Neural cell (in vitro differentiated cells): ENCODE measurements at regions not wholly inside any gene's neighbourhood (a gene's known extent, or its start where the extent isn't known, plus 50 kb on each side); places are given as distances from the start of the nearest gene placed in this dataset.

Experiments
- EP300 ChIP-seq: fragments of 450-650 bp; conservative IDR thresholded peaks from 2 replicates; pipeline ENCODE4 v1.6.1; 2014; ENCODE audit warnings: antibody characterized with exemption, mild to moderate bottlenecking, moderate library complexity; ENCODE audit not compliant: poor library complexity, severe bottlenecking
- EZH2 ChIP-seq: fragments of 200-600, 300-800 bp; shearing (Covaris generic), sonication (generic); IDR thresholded peaks from 2 replicates; pipeline ENCODE4 v1.6.1; 2014; ENCODE audit warnings: antibody characterized with exemption, low read length, borderline replicate concordance, mild to moderate bottlenecking; ENCODE audit not compliant: insufficient read depth, poor library complexity, severe bottlenecking
- MXI1 ChIP-seq: fragments of 450-650 bp; conservative IDR thresholded peaks from 2 replicates; pipeline ENCODE4 v1.6.1; 2014; ENCODE audit warnings: antibody characterized with exemption, mild to moderate bottlenecking; ENCODE audit not compliant: poor library complexity, severe bottlenecking
- POLR2AphosphoS5 ChIP-seq: IDR thresholded peaks from 2 replicates; pipeline ENCODE4 v1.6.1; 2012
- RAD21 ChIP-seq: fragments of 450-650 bp; conservative IDR thresholded peaks from 2 replicates; pipeline ENCODE4 v1.6.1; 2014; ENCODE audit warnings: antibody characterized with exemption, mild to moderate bottlenecking, moderate library complexity
- REST ChIP-seq: IDR thresholded peaks from 2 replicates; pipeline ENCODE4 v1.6.1; 2012; ENCODE audit warnings: borderline replicate concordance
- SMC3 ChIP-seq: fragments of 450-650 bp; conservative IDR thresholded peaks from 2 replicates; pipeline ENCODE4 v1.6.1; 2014; ENCODE audit warnings: antibody characterized with exemption, mild to moderate bottlenecking, moderate library complexity; ENCODE audit not compliant: poor library complexity
- TAF1 ChIP-seq: IDR thresholded peaks from 2 replicates; pipeline ENCODE4 v1.6.1; 2012; ENCODE audit warnings: low read depth
- TF ChIP-seq, protein P1 (sequence below): fragments of 450-650 bp; IDR thresholded peaks from 2 replicates; pipeline ENCODE4 v1.5.1; 2014; ENCODE audit warnings: antibody characterized with exemption, mild to moderate bottlenecking, moderate library complexity; ENCODE audit not compliant: poor library complexity, severe bottlenecking

DNA sequence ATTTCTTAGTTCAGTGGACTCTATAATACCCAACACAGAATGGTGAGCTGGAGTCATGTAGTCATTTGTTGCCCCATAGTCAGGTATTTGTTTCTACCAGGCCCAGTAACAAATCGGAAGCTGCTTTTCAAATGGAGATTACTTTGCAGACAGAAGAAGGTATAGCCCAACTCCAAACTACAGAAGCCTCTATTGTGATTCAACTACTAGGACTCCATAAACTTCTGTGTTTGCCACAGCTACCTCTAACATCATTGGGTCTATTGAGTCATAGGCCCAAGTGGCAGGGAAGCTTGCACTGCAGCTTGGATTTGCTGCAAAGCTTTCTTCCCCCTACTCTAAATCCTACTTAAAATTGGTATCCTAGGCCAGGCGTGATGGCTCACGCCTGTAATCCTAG, 148.8 kb upstream of the STK26 start:
- no peak for TF ChIP-seq SMC3
- TF ChIP-seq, protein P1, sequence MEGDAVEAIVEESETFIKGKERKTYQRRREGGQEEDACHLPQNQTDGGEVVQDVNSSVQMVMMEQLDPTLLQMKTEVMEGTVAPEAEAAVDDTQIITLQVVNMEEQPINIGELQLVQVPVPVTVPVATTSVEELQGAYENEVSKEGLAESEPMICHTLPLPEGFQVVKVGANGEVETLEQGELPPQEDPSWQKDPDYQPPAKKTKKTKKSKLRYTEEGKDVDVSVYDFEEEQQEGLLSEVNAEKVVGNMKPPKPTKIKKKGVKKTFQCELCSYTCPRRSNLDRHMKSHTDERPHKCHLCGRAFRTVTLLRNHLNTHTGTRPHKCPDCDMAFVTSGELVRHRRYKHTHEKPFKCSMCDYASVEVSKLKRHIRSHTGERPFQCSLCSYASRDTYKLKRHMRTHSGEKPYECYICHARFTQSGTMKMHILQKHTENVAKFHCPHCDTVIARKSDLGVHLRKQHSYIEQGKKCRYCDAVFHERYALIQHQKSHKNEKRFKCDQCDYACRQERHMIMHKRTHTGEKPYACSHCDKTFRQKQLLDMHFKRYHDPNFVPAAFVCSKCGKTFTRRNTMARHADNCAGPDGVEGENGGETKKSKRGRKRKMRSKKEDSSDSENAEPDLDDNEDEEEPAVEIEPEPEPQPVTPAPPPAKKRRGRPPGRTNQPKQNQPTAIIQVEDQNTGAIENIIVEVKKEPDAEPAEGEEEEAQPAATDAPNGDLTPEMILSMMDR, result no peak
- TF ChIP-seq EP300, result no peak
- TF ChIP-seq EZH2, result no peak
- TF ChIP-seq POLR2AphosphoS5, result no peak
- TF ChIP-seq REST, result no peak
- no peak for TF ChIP-seq RAD21
- no peak for TF ChIP-seq TAF1
- TF ChIP-seq MXI1, result no peak
